Vagina (tissue), 2 donors: ENCODE measurements at regions not wholly inside any gene's neighbourhood (a gene's known extent, or its start where the extent isn't known, plus 50 kb on each side); places are given as distances from the start of the nearest gene placed in this dataset.

Source experiments
- POLR2AphosphoS5 ChIP-seq, 2 donors: sonication (generic); formaldehyde crosslinking; IDR thresholded peaks; one replicate each; pipeline ENCODE4 v1.9.0; 2017; ENCODE audit warnings: antibody characterized with exemption in 2 of 2, mild to moderate bottlenecking in 2 of 2, low read depth in 1 of 2; ENCODE audit not compliant: insufficient read depth in 1 of 2
- TF ChIP-seq, protein P1 (sequence below), 3 experiments: fragments of 450-650 bp in 2 of 3; fragments of 200-600 bp in 1 of 3; sonication (generic) in 1 of 3; IDR thresholded peaks; one replicate each; pipeline ENCODE4 v1.5.1; 2017 to 2019; ENCODE audit warnings: antibody characterized with exemption in 3 of 3, mild to moderate bottlenecking in 2 of 3, moderate library complexity in 2 of 3

DNA sequence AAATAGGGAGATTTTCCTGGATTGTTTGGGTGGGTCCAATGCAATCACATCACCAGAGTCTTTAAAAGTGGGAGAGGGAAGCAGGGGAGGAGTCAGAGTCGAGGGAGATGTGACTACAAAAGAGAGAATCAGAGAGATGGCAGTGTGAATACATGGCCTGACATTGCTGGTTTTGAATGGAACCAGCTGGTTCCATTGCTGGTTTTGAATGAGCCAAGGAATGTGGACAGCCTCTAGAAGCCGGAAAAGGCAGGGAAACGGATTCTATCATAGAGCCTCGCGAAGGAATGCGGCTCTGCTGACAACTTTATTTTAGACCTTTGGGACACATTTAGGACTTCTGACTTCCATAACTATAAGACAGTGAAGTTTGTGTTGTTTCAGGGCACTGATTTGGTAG lies 627.0 kb upstream of the HTR2C start:
- TF ChIP-seq, protein P1, sequence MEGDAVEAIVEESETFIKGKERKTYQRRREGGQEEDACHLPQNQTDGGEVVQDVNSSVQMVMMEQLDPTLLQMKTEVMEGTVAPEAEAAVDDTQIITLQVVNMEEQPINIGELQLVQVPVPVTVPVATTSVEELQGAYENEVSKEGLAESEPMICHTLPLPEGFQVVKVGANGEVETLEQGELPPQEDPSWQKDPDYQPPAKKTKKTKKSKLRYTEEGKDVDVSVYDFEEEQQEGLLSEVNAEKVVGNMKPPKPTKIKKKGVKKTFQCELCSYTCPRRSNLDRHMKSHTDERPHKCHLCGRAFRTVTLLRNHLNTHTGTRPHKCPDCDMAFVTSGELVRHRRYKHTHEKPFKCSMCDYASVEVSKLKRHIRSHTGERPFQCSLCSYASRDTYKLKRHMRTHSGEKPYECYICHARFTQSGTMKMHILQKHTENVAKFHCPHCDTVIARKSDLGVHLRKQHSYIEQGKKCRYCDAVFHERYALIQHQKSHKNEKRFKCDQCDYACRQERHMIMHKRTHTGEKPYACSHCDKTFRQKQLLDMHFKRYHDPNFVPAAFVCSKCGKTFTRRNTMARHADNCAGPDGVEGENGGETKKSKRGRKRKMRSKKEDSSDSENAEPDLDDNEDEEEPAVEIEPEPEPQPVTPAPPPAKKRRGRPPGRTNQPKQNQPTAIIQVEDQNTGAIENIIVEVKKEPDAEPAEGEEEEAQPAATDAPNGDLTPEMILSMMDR (IDR thresholded peaks at IDR 0.05): no peak
- no peak for TF ChIP-seq POLR2AphosphoS5 (IDR thresholded peaks at IDR 0.05; ENCODE audit: insufficient read depth in 1 of 2, low read depth in 1 of 2)
